NOMO-1 treated with dmso at 0.1 percent for 144 hours (cell line): ENCODE measurements at regions not wholly inside any gene's neighbourhood (a gene's known extent, or its start where the extent isn't known, plus 50 kb on each side); places are given as distances from the start of the nearest gene placed in this dataset.
"Not testable (repeated sequence)": the region's sequence is repeated elsewhere in the genome, so short reads cannot be mapped to it uniquely, and the experiment has no call there.

ENCODE experiments used
- DNase-seq: peaks from one replicate; lab custom pipeline; 2025; ENCODE audit not compliant: unreplicated experiment; lab: John Stamatoyannopoulos, UW

DNA sequence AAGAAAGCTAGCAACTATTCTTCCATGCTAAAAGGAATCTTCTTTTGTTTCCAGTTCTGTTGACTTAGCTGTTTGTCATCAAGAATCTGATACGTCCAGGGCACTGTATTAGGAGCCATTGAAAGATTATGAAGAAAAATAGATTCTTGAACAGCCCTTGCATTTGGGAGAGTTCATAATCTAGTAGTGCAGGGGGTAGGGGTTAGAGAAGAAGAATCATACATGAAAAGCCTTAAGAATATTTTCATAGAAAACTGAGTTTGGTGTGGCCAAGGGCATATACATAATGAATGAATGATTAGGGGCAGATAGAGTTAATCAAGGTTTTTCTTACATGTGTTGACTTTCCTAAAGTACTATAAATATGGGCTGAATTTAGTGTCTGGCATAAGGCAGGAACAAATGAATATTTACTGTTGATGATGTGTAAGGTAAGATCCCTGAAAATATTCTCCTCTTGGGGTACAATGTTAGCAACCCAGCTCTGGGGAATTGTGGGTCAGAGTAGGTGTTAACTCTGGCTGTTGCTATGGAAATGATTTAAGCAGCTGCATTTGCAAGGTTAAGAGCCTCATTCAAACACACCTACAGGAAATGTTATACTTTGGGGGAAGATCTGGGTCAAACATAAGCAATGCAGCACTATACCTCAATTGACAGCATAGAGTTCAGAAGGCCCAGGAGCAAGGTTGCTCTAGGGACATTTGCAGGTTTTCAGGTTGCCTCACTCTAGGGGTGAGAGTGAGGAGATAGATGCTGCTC is 667.3 kb upstream of the CITED2 start:
- no peak for DNase-seq

DNA sequence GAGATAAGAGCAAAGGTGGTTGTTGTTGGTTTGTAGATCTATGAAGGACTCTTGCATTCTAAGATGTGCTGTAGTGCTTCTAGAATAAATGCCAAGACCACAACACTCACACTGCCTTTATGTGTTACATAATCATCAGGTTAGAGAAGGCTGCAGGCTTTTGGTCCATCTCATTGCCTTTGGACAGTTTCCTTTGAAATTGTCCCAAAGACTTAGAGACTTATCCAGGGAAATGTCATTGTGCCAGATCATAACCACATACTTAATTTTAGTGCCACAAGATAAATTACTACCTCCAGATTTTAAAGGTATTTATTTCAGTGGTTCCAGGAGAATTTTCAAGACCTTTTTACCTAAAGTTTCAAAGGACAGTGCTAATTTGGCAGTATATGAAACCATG is 666.6 kb upstream of the CITED2 start:
- no peak for DNase-seq

DNA sequence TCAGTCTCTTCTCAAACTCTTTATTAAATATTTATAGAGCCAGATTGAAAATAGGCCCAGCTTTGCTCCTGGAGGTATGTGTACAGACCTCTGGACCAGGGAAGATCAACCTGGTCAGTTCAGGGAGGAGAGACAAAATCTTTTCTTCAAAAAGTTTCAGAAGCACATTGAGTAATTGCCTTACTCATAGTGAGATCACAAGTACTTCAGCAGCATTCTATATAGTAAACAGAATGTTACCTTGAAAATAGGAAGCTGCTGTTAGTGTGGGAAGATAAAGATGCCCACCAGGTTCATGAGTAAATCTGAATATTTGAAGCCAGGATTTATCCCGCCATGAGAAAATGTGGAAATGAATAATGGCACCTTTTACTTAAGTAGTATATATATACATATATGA is 665.9 kb upstream of the CITED2 start:
- DNase-seq, result no peak

- peak; percentile 62 for DNase-seq
Measured at GRCh38 chr6:140039364-140039763, 664.9 kb upstream of the CITED2 start.

GRCh38 chr6:140036196-140036595 is 661.7 kb upstream of the CITED2 start:
- peak; percentile 86 for DNase-seq

DNA sequence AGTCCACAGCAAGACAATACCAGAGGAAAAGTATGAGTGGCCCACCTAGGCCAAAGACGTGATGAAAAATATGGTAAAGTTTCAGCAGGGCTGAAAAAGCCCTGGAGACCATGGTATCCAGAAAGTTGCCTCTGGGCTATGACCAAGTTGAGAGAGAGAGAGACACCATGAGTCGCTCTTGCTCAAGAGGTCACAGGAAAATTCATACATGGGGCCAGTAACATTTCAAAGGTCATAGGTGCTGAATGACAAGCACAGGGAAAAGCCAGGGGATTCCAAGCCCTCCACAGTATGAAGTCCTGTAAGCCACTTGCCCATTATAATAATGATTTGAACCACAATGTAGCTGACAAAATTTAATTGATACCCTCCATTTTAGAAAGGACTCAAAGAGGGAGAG is 657.7 kb upstream of the CITED2 start:
- no peak for DNase-seq

GRCh38 chr6:140029551-140029950 is 655.1 kb upstream of the CITED2 start:
- no peak for DNase-seq

DNA sequence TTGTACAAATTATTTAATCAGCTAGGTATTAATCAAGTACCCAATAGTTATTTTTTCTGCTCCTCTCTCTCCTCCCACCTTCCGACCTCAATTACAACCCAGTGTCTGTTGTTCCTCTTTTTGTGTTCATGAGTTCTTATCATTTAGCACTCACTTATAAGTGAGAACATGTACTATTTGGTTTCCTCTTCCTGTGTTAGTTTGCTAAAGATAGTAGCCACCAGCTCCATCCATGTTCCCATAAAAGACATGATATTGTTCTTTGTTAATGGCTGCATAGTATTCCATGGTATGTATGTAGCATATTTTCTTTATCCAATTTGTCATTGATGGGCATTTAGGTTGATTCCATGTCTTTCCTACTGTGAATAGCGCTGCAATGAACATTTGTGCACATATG is 652.8 kb upstream of the CITED2 start:
- DNase-seq, result no peak

GRCh38 chr6:140026546-140026945 is 652.1 kb upstream of the CITED2 start:
- no peak for DNase-seq

- no peak for DNase-seq
Measured at GRCh38 chr6:140025171-140025570, 650.7 kb upstream of the CITED2 start.

DNA sequence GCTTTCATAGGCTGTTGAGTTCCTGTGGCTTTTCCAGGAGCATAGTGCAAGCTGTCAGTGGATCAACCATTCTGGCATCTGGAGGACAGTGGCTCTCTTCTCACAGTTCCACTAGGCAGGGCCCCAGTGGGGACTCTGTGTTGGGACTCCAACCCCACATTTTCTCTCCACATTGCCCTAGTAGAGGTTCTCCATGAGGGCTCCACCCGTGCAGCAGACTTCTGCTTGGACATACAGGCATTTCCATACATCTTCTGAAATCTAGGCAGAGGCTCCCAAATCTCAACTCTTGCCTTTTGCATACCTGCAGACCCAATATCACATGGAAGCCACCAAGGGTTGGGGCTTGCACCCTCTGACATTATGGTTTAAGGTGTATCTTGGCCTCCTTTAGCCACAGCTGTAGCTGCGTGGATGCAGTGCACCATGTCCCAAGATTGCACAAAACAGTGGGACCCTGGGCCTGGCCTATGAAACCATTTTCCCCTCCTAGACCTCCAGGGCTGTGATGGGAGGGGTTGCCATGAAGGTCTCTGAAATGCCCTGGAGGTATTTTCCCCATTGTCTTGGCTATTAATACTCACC is 645.9 kb upstream of the CITED2 start:
- no peak for DNase-seq

- DNase-seq, result no peak
Measured at GRCh38 chr6:140018588-140018987, 644.1 kb upstream of the CITED2 start.

GRCh38 chr6:140017470-140017869 is 643.0 kb upstream of the CITED2 start:
- no peak for DNase-seq

- no peak for DNase-seq
Measured at GRCh38 chr6:140012150-140012549, 637.7 kb upstream of the CITED2 start.

GRCh38 chr6:140011537-140011936 is 637.1 kb upstream of the CITED2 start:
- DNase-seq, result no peak

DNA sequence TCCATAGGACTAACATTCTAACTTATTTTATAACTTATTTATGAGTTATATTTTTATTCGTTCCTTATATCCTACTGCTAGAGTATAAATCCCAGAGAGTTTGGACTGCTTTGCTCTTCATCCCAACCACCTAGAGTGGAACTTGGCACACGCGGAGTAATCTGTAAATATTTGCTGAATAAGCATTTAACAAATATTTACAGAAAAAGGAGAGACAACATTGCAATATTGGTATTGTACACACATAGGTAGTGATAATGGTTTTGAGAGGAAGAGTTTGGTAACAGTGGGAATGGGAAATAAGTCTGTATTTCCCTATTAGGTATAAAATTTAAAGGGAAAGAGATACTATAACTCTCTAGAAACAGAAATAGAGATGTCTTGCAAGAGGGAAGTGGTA is 634.8 kb upstream of the CITED2 start:
- no peak for DNase-seq

- DNase-seq, result no peak
Measured at GRCh38 chr6:140007525-140007924, 633.1 kb upstream of the CITED2 start.

- no peak for DNase-seq
Measured at GRCh38 chr6:140003217-140003616, 628.8 kb upstream of the CITED2 start.

DNA sequence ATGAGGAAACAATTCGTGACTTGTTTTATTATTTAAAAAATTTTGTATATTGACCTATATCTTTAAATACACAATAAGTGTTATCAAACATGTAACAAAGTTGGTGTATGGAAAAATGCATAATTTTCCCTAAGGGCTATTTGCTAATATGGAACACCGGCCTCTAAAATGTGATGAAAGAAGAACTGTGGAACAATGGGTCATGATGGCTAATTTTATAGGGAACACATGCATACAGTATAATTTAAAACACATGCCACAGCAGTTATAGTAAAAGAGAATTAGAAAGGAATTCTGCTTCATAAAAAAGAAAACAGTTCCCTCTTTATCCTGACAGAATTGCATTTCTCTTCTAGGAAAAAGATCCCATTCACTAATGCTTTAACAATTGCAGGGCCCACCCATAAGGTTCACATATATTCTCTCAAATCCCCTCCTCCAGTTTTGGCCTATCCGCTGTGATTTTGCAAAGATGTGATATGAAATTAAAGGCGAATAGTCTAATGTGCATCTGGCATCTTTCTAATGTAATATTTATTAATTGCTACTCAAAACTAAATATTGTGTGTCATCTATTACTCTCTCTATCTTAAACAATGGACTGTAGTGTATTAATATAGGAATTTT is 628.1 kb upstream of the CITED2 start:
- no peak for DNase-seq

DNA sequence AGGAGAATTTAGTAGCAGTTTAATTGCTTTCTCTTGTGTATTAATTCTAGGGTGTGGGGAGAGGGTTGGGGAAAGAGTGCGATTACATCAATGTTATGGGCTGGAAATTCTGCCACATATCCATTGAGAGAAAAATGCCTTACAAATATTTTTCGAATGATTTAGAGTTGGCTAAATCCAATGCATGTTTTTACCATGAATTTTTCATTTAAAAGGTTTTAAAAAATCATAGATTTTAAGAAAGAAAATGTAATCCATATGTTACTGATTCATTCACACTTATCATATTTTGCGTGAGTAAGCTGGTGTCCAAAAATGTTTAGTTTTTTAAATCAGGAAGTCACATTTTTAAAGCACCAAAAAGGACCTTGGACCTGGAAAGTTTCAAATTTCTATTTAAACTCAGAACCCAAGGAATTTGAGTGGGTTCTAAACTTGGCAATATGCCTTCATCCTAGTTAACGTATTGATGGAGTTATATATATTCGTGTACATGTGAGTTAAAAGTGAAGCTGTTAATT is 627.4 kb upstream of the CITED2 start:
- no peak for DNase-seq

DNA sequence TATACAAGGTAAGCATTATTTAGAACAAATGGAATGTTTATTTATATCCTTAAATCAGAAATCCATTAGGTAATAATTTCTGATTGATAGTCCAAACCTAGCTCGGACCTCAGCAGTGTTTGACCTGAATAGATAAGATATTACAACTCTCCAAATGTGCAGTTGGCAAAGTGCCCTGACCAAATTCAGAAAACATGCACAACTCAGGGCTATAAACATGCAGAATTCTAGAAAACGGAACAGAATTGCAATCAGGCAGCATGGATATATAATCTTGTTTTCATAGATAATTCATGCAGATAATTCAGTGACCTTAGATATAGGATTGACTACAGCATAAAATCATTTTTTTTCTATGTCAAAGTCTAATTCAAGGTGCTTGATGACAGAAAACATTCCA is 626.6 kb upstream of the CITED2 start:
- no peak for DNase-seq

DNA sequence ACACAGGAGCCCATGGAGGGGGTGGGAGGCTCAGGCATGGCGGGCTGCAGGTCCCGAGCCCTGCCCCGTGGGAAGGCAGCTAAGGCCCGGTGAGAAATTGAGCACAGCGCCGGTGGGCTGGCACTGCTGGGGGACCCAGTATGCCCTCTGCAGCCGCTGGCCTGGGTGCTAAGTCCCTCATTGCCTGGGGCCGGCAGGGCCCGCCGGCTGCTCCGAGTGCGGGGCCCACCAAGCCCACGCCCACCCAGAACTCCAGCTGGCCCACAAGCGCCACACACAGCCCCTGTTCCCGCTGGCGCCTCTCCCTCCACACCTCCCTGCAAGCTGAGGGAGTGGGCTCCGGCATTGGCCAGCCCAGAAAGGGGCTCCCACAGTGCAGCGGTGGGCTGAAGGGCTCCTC is 625.2 kb upstream of the CITED2 start:
- DNase-seq, result not testable (repeated sequence)
